ENCODE measurements at regions not wholly inside any gene's neighbourhood (a gene's known extent, or its start where the extent isn't known, plus 50 kb on each side); places are given as distances from the start of the nearest gene placed in this dataset.
"Not testable (repeated sequence)": the region's sequence is repeated elsewhere in the genome, so short reads cannot be mapped to it uniquely, and the experiment has no call there.

DNA sequence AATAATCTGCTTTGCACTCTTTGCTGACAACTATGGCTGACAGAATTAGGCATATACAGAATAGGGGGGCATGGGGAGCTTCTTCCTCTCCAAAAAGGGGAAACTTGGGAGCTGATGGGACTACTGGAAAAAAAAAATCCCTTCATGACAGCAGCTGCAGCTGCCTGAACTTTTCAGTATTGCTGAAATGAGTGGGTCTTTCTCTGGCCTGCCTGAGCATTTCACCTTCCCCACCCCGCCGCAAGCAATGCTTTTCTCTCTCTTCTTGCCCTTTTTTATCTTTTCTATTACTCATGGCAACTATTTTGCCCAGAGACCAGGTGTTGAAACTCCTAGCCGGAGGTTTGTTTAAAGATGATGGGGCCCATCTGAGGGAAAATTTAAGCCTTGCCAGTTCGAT is 244.9 kb downstream of the SEMA3D start:
- H3K4me3 ChIP-seq (ENCODE audit: low read depth, low read length) = no peak overlapping the region
- TF ChIP-seq, protein P1, sequence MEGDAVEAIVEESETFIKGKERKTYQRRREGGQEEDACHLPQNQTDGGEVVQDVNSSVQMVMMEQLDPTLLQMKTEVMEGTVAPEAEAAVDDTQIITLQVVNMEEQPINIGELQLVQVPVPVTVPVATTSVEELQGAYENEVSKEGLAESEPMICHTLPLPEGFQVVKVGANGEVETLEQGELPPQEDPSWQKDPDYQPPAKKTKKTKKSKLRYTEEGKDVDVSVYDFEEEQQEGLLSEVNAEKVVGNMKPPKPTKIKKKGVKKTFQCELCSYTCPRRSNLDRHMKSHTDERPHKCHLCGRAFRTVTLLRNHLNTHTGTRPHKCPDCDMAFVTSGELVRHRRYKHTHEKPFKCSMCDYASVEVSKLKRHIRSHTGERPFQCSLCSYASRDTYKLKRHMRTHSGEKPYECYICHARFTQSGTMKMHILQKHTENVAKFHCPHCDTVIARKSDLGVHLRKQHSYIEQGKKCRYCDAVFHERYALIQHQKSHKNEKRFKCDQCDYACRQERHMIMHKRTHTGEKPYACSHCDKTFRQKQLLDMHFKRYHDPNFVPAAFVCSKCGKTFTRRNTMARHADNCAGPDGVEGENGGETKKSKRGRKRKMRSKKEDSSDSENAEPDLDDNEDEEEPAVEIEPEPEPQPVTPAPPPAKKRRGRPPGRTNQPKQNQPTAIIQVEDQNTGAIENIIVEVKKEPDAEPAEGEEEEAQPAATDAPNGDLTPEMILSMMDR (IDR thresholded peaks at IDR 0.05; ENCODE audit: low read depth, low read length, missing control alignments) = no peak
- no peak for DNase-seq (ENCODE audit: low read depth)
- in situ Hi-C loops (cut with HindIII; ENCODE audit: low sequenced_read_pairs) = no loop called here

DNA sequence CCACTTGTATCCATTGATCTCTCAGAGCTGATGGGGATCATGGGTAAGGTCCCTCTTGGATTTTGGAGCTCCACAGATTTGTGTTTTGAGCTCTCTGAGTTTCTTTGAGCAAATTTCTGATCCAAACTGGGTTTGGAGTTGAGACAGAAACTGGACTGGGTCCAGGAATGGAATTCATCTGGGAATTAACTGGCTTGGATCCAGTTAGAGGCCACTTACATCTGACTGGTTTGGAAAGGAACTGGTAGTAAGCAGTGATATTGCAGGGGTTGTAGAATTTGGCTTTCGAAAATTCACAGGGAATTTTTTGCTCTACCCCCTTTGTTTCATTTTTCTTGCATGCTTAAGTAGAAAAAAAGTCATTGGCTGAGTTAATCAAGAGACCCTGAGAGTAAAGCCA is 245.6 kb downstream of the SEMA3D start:
- in situ Hi-C loops (cut with HindIII; ENCODE audit: low sequenced_read_pairs) = no loop called here
- no peak for DNase-seq (ENCODE audit: low read depth)
- TF ChIP-seq, protein P1 (IDR thresholded peaks at IDR 0.05; ENCODE audit: low read depth, low read length, missing control alignments) = no peak
- H3K4me3 ChIP-seq (ENCODE audit: low read depth, low read length) = no peak overlapping the region

DNA sequence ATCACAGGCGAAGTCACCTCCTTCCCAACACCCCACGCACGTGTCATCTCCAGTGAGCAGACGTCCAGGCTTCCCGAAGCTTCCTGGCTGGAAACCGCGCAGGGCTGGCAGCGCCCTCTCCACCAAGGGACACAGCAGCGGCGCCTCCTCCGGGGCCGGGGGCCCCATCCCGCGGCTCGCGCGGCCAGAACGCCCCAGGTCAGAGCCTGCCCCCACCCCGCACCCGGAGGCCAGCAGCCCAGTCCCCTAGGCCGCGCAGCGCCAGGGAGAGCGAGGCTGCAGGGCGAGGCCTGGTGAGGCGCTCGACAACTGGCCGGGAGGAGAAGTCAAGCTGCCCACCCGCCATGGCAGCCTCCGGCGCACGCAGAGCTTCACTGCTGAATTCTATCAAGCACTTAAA is 247.0 kb downstream of the SEMA3D start:
- in situ Hi-C loops (cut with HindIII; ENCODE audit: low sequenced_read_pairs) = no loop called here
- TF ChIP-seq, protein P1 (IDR thresholded peaks at IDR 0.05; ENCODE audit: low read depth, low read length, missing control alignments) = no peak
- no peak for DNase-seq (ENCODE audit: low read depth)
- peak overlapping the region; percentile 20 for H3K4me3 ChIP-seq (ENCODE audit: low read depth, low read length)

DNA sequence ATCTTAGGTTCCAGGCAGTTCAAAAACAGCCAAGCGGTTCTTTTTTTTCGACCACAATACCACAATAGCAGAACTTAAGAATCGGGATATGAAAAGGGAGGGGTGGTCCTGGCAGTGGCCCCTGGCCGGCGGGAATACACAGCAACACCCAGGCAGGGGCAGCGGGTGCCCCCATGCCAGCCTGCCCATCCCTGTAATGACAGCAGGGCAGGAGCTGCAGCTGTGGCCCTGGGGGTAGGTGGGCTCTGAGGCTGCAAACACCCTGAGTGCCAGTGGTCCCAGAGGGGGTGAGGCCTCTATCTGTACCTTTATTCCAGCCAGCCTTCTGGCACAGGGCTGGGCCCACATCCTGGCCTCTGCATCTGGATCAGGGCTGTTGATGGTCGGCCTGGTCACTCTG is 247.4 kb downstream of the SEMA3D start:
- in situ Hi-C loops (cut with HindIII; ENCODE audit: low sequenced_read_pairs) = no loop called here
- TF ChIP-seq, protein P1 (IDR thresholded peaks at IDR 0.05; ENCODE audit: low read depth, low read length, missing control alignments) = no peak
- no peak for DNase-seq (ENCODE audit: low read depth)
- H3K4me3 ChIP-seq (ENCODE audit: low read depth, low read length) = peak overlapping the region; percentile 20

DNA sequence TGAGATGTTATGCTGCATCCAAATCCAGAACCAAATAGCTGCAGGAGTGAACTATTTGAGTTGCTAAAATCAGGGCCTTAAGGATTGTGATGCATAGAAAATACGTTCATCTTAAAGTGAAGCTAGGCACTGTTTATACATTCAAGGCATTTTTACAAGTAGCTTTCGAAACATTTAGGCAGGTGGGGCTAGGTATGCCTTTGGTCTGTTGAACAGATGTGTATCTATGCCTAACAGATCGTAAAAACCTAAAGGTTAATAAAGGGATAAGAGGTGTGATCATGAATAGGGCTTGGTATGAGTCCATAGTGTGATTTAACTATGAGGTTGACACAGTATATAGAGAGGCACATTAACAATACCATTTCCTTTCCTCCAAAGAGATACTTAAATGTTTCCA is 262.5 kb downstream of the SEMA3D start:
- H3K4me3 ChIP-seq (ENCODE audit: low read depth, low read length) = no peak overlapping the region
- DNase-seq (ENCODE audit: low read depth) = no peak
- in situ Hi-C loops (cut with HindIII; ENCODE audit: low sequenced_read_pairs) = no loop called here
- TF ChIP-seq, protein P1 (IDR thresholded peaks at IDR 0.05; ENCODE audit: low read depth, low read length, missing control alignments) = no peak

DNA sequence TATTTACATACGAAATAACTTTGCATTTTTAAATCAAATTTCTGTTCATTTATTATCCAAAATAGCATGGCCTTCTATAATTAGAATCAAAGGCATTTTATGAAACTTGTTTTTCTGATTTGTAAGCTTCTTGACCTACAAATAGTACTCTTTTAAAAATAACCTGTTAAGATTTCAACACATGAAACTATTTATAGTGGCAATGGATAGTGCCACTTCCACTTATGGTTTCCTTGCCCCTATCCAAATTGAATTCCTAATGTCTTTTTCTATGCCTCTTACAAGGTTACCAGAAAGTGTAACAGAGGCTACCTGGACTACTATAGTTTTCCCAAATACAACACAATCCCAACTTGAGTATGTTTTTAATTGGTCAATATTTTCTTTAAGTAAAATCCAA is 263.5 kb downstream of the SEMA3D start:
- no peak for DNase-seq (ENCODE audit: low read depth)
- TF ChIP-seq, protein P1 (IDR thresholded peaks at IDR 0.05; ENCODE audit: low read depth, low read length, missing control alignments) = no peak
- in situ Hi-C loops (cut with HindIII; ENCODE audit: low sequenced_read_pairs) = no loop called here
- H3K4me3 ChIP-seq (ENCODE audit: low read depth, low read length) = no peak overlapping the region

DNA sequence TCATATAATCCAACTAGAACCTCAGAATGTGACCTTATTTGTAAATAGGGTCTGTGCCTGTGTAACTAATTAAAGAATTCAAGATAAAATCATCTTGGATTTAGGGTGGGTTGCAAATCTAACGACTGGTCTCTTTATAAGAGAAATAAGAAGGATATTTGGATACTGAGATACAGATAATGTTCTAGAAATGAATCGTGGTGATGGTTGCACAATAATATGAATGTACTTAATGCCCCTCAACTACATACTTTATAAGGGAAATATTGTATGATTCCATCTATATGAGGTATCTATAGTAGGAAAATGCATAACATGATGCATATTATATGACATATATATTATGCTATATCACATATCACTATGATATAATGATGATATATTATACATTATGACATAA is 265.7 kb downstream of the SEMA3D start:
- in situ Hi-C loops (cut with HindIII; ENCODE audit: low sequenced_read_pairs) = no loop called here
- TF ChIP-seq, protein P1 (IDR thresholded peaks at IDR 0.05; ENCODE audit: low read depth, low read length, missing control alignments) = no peak
- no peak overlapping the region for H3K4me3 ChIP-seq (ENCODE audit: low read depth, low read length)
- no peak for DNase-seq (ENCODE audit: low read depth)

DNA sequence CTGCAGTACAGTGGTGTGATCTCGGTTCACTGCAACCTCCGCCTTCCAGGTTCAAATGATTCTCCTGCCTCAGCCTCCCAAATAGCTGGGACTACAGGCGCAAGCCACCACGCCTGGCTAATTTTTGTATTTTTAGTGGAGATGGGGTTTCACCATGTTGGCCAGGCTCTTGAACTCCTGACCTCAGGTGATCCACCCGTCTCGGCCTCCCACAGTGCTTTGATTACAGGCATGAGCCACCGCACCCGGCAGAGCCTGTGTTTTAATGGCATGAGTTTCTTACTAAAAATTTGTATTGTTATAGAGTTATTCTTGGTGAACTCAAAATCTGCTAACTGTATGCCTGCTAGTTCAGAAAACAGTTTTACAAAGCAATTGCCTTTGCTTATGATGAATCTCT is 269.9 kb downstream of the SEMA3D start:
- in situ Hi-C loops (cut with HindIII; ENCODE audit: low sequenced_read_pairs); DNase-seq (ENCODE audit: low read depth); H3K4me3 ChIP-seq (ENCODE audit: low read depth, low read length): not testable (repeated sequence)

Measured in astrocyte of the cerebellum (primary cell).